HepG2 (cell line): ENCODE measurements at regions not wholly inside any gene's neighbourhood (a gene's known extent, or its start where the extent isn't known, plus 50 kb on each side); places are given as distances from the start of the nearest gene placed in this dataset.

Experiments used
- AKAP8 ChIP-seq: sonication (generic); formaldehyde crosslinking; IDR thresholded peaks from 2 replicates; pipeline ENCODE4 v1.5.1; 2020; ENCODE audit warnings: mild to moderate bottlenecking, missing genetic modification reagents
- CBFB ChIP-seq: sonication (generic); formaldehyde crosslinking; IDR thresholded peaks from 2 replicates; pipeline ENCODE4 v1.4.0; 2020; ENCODE audit warnings: missing genetic modification reagents
- CCDC6 ChIP-seq: sonication (generic); formaldehyde crosslinking; IDR thresholded peaks from 2 replicates; pipeline ENCODE4 v1.8.1; 2022; ENCODE audit warnings: mild to moderate bottlenecking, missing genetic modification reagents, moderate library complexity
- HOXD1 ChIP-seq: sonication (generic); formaldehyde crosslinking; IDR thresholded peaks from 2 replicates; pipeline ENCODE4 v1.5.0; 2020; ENCODE audit warnings: missing genetic modification reagents
- KIAA2018 ChIP-seq: sonication (generic); formaldehyde crosslinking; IDR thresholded peaks from 2 replicates; pipeline ENCODE4 v1.5.0; 2020; ENCODE audit warnings: mild to moderate bottlenecking, missing genetic modification reagents, borderline replicate concordance
- NFATC3 ChIP-seq: sonication (generic); formaldehyde crosslinking; IDR thresholded peaks from 2 replicates; pipeline ENCODE4 v1.5.1; 2020; ENCODE audit warnings: mild to moderate bottlenecking, missing genetic modification reagents
- SOX6 ChIP-seq, 2 experiments: fragments of 450-650 bp in 1 of 2; sonication (generic) in 1 of 2; formaldehyde crosslinking in 1 of 2; IDR thresholded peaks; 2 replicates each; pipeline versions ENCODE4 v1.4.0 to v1.6.1; 2017 to 2020; ENCODE audit warnings: antibody characterized with exemption in 1 of 2, mild to moderate bottlenecking in 1 of 2, missing genetic modification reagents in 1 of 2
- TEAD3 ChIP-seq: optimal IDR thresholded peaks from 2 replicates; pipeline ENCODE3; 2016; ENCODE audit warnings: borderline replicate concordance
- TGIF2 ChIP-seq: IDR thresholded peaks from 2 replicates; pipeline ENCODE4 v1.6.1; 2016; ENCODE audit warnings: control low read depth, missing compliant biosample characterization
- TF ChIP-seq, protein P1 (sequence below): sonication (generic); formaldehyde crosslinking; IDR thresholded peaks from 2 replicates; pipeline ENCODE4 v1.4.0; 2020; ENCODE audit warnings: mild to moderate bottlenecking, missing genetic modification reagents

GRCh38 chr7:20560325-20561180, 54.9 kb upstream of the ABCB5 start (continued):
- TF ChIP-seq TGIF2 (CRISPR knock-in tag) (no peak), NFATC3 (CRISPR knock-in tag) (no peak), CBFB (CRISPR knock-in tag) (no peak), CCDC6 (no peak), SOX6 (IDR thresholded peaks at IDR 0.05) (no peak), SOX6 (CRISPR knock-in tag; IDR thresholded peaks at IDR 0.05) (no peak), HOXD1 (CRISPR knock-in tag) (no peak), KIAA2018 (CRISPR knock-in tag) (no peak), AKAP8 (no peak), TEAD3 (CRISPR knock-in tag) (no peak)
- TF ChIP-seq, protein P1, sequence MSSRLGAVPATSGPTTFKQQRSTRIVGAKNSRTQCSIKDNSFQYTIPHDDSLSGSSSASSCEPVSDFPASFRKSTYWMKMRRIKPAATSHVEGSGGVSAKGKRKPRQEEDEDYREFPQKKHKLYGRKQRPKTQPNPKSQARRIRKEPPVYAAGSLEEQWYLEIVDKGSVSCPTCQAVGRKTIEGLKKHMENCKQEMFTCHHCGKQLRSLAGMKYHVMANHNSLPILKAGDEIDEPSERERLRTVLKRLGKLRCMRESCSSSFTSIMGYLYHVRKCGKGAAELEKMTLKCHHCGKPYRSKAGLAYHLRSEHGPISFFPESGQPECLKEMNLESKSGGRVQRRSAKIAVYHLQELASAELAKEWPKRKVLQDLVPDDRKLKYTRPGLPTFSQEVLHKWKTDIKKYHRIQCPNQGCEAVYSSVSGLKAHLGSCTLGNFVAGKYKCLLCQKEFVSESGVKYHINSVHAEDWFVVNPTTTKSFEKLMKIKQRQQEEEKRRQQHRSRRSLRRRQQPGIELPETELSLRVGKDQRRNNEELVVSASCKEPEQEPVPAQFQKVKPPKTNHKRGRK, result no peak
